ENCODE measurements at regions not wholly inside any gene's neighbourhood (a gene's known extent, or its start where the extent isn't known, plus 50 kb on each side); places are given as distances from the start of the nearest gene placed in this dataset.

GRCh38 chr2:239898292-239898925 lies 126.7 kb downstream of the NDUFA10 start:
- TF ChIP-seq CTCF (IDR thresholded peaks at IDR 0.05; ENCODE audit: insufficient read depth, low read depth, low read length) = no peak
- DNase-seq (ENCODE audit: low read depth) = no peak
- no peak overlapping the region for H3K4me3 ChIP-seq (ENCODE audit: low read depth, low read length)

DNA sequence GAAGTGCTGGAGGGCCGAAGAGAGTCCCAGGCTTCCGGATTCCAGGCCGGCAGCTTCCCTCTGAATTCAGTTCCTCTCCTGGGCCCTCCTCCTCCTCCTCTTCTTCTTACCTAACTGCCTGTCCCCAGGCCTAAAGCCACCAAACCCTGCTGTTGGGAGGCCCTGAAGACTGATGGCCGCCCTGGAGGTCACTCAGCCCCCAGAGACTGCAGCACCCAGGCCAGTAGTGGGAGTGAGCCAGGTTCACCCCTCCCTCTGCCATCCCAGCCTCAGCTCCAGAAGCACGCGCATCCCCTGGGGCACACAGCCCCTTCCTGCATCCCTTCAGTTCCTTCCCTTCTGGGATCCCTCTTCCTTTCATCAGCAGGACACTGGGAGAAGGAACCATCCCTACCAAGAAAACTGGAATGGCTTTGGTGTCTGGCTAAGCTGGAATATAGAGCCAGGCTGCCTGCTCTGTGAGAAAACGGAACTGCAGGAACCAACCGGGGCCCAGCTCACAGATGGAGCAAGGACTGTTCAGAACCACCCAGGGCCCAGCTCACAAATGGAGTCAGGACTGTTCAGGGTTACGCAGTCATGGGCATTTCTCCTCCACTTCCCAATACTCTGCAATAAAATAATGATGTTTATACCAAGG lies 127.4 kb downstream of the NDUFA10 start:
- DNase-seq (ENCODE audit: low read depth) = no peak
- TF ChIP-seq CTCF (IDR thresholded peaks at IDR 0.05; ENCODE audit: insufficient read depth, low read depth, low read length) = no peak
- no peak overlapping the region for H3K4me3 ChIP-seq (ENCODE audit: low read depth, low read length)

- no peak overlapping the region for H3K4me3 ChIP-seq (ENCODE audit: low read depth, low read length)
- no peak for TF ChIP-seq CTCF (IDR thresholded peaks at IDR 0.05; ENCODE audit: insufficient read depth, low read depth, low read length)
- DNase-seq (ENCODE audit: low read depth) = no peak
These were observed 129.1 kb downstream of the NDUFA10 start for GRCh38 chr2:239896075-239896474.

DNA sequence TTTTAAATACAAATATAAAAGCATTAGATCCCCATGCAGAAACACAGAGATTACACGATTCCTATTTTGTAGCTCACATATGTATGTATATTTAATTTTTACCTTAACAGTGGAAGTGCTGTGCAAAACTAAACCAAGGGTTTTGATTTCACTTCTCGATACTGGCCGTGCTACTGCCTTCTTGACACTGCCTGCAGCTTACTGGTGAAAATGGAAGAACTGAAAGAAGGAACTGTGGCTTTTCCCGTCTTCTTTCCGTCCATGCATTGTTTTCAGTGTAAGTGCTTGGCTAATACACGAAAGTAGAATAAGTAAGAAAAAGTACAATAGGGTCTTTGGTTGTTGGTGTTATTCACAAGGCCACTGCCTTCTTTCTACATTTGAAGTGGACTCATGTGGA lies 129.5 kb downstream of the NDUFA10 start:
- no peak overlapping the region for H3K4me3 ChIP-seq (ENCODE audit: low read depth, low read length)
- TF ChIP-seq CTCF (IDR thresholded peaks at IDR 0.05; ENCODE audit: insufficient read depth, low read depth, low read length) = no peak
- DNase-seq (ENCODE audit: low read depth) = no peak

DNA sequence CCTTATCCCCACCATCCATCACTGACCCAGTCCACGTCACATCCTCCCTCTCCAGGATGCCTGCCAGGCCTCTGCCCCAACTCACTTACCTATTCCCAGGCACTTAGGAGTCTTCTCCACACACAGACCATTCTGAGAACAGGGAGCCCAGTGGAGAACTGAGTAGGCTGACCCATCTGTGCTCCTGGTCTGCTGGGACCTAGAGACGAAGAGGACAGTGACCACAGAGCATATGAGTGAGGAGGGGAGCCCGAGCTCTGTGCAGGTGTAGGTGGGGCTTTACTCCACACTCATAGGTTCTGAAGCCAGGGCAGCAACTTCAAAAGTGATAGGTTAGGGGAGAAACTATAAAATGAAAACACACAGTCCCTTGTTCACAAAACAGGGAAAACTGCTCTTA lies 130.0 kb downstream of the NDUFA10 start:
- H3K4me3 ChIP-seq (ENCODE audit: low read depth, low read length) = no peak overlapping the region
- no peak for DNase-seq (ENCODE audit: low read depth)
- no peak for TF ChIP-seq CTCF (IDR thresholded peaks at IDR 0.05; ENCODE audit: insufficient read depth, low read depth, low read length)

- no peak for TF ChIP-seq CTCF (IDR thresholded peaks at IDR 0.05; ENCODE audit: insufficient read depth, low read depth, low read length)
- no peak for DNase-seq (ENCODE audit: low read depth)
These were observed 130.9 kb downstream of the NDUFA10 start for GRCh38 chr2:239894276-239894675.

GRCh38 chr2:239893236-239893515 lies 132.0 kb downstream of the NDUFA10 start:
- no peak for DNase-seq (ENCODE audit: low read depth)
- H3K4me3 ChIP-seq (ENCODE audit: low read depth, low read length) = no peak overlapping the region
- no peak for TF ChIP-seq CTCF (IDR thresholded peaks at IDR 0.05; ENCODE audit: insufficient read depth, low read depth, low read length)

More at GRCh38 chr2:239894276-239894675, 130.9 kb downstream of the NDUFA10 start:
- H3K4me3 ChIP-seq (ENCODE audit: low read depth, low read length) = no peak overlapping the region
